GM21528 (cell line): ENCODE measurements at regions not wholly inside any gene's neighbourhood (a gene's known extent, or its start where the extent isn't known, plus 50 kb on each side); places are given as distances from the start of the nearest gene placed in this dataset.

ENCODE experiments used
- ATAC-seq: cut with Tn5 transposase; IDR thresholded peaks from one replicate; pipeline ENCODE4 v1.9.1; 2021; ENCODE audit warnings: mild to moderate bottlenecking, moderate library complexity; ENCODE audit not compliant: unreplicated experiment, low FRiP score

DNA sequence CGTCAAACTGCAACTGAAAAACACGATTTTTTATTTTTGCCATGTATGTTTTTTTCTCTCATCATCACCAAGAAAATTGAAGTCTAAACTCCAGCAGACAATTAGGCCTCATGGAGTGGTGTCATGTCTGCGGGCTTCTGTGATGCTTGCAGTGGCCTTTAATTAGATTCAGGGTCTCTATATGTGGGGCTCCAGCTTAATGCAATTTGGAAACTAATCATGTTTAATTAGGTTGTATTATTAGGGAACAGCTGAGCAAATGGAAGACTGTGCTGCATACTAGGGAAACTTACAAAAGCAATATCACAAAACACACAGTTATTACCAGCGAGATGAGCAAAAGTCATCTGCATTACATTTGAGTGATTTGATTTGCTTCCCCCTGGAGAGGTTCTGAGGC, 132.9 kb upstream of the PMEPA1 start:
- ATAC-seq = no peak

GRCh38 chr20:57841297-57841866, 131.6 kb upstream of the PMEPA1 start:
- no peak for ATAC-seq

GRCh38 chr20:57840504-57841296, 130.9 kb upstream of the PMEPA1 start:
- no peak for ATAC-seq

- no peak for ATAC-seq
These were observed 130.3 kb upstream of the PMEPA1 start for GRCh38 chr20:57840066-57840465.

DNA sequence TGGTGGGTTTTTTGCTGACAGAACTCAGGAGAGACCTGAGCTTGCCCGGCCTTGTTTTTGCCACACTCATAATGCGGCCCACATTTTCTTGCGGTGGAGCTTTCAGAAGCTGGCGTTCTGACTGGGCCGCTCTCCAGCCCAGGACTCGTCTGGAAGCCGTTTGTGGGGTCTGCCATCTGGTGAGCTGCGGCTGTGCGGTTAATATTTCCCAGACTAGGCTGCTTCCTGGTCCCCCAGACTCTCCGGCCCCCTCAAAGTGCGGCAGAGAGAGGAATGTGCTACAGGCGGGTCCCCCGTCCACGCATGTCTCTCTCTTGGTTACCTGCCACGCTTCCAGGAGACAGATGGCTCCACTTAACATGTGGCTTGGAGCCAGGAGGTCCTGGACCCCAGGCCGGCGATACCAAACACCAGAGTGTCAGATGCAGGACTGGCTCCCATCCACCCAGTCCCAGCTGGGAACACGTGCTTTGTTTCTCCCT, 128.9 kb upstream of the PMEPA1 start:
- no peak for ATAC-seq

- no peak for ATAC-seq
These were observed 127.6 kb upstream of the PMEPA1 start for GRCh38 chr20:57837208-57838035.

GRCh38 chr20:57835588-57836455, 126.0 kb upstream of the PMEPA1 start:
- ATAC-seq = no peak

DNA sequence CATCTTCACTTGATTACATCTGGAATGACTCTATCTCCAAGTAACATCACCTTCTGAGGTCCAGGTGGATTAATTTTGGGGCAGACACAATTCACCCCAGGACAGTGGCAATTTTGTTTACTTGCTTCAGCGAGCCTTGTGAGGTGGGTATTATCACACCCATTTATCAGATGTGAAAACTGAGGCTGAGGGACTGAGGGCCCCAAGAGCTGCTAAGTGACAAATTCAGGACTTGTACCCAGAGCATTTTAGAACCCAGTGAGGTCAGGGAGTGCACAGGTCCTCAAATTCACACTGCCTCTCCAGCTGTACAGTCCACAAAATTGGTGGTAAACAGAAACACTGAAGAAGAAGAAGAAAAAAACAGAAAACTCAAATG, 125.2 kb upstream of the PMEPA1 start:
- ATAC-seq = no peak

GRCh38 chr20:57834306-57835073, 124.7 kb upstream of the PMEPA1 start:
- no peak for ATAC-seq

DNA sequence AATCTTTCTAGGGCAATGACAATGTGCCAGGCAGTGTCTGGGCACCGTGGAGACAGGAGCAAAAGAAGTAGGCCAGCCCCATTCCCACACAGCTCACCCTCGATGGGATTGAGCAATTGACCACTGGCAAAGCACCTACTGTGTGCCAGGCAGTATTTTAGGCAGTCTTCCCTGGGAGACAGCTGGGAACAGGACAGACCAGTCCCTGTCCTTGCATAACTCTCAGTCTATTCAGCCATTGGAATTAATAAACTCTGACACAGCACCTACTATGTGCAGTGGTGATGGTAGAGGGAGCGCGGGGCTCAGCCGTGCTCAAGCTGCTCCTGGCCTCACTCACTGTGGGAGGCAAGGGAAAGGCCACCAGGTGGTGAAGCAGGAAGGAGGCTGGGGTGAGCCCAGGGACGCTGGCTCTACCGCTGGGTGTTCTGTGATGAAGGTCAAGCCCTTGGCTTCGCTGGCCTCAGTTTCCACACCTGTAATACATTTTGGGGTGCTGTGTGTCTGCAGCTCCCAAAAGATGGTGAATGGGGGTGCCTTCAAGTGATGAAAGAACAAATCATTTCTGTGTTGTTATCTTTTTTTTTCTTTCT, 122.3 kb upstream of the PMEPA1 start:
- ATAC-seq = no peak

- no peak for ATAC-seq
These were observed 121.6 kb upstream of the PMEPA1 start for GRCh38 chr20:57831326-57831992.

DNA sequence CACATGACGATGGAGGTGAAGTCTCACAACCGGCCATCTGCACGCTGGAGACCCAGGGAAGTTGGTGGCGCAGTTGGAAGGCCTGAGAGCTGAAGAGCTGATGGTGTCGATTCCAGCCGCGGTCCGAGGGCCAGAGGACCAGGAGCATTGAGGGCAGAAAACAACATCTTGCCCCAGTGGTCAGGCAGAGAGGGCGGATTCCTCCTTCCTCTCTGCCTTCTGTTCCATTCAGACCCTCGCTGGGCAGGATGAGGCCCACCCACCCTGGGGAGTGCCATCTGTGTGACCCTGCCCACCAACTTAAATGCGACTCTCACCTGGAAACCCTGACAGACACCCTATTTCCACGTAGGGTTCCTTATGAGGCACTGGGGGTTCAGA, 120.7 kb upstream of the PMEPA1 start:
- ATAC-seq = no peak

- ATAC-seq = no peak
These were observed 120.1 kb upstream of the PMEPA1 start for GRCh38 chr20:57829805-57830514.

- no peak for ATAC-seq
These were observed 119.5 kb upstream of the PMEPA1 start for GRCh38 chr20:57829336-57829735.

GRCh38 chr20:57828696-57829095, 118.9 kb upstream of the PMEPA1 start:
- ATAC-seq = no peak

GRCh38 chr20:57826666-57827287, 117.0 kb upstream of the PMEPA1 start:
- ATAC-seq = no peak

DNA sequence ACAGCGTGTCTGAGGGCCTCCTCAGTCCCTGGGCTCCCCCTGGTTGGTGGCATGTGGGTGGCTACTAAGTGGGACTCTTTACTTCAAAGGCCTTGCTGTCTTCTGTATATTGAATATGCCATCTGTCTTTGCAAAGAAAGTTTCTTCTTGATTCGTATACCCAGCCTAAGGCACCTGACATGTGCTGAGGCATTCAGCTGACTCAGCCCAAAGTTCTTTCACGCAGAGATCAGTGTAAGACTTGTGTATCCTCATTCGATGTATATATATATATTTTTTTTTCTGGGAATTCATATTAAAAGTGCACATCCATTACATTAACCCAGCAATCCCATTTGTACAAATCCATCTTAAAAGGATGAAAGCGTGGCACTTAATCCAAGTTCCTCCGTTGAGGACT, 115.1 kb upstream of the PMEPA1 start:
- no peak for ATAC-seq

- no peak for ATAC-seq
These were observed 112.1 kb upstream of the PMEPA1 start for GRCh38 chr20:57821935-57822334.
